IPS DF 6.9 (cell line): ENCODE measurements at regions not wholly inside any gene's neighbourhood (a gene's known extent, or its start where the extent isn't known, plus 50 kb on each side); places are given as distances from the start of the nearest gene placed in this dataset.

Source experiments
- DNase-seq: peaks from one replicate; pipeline ENCODE4 v3.0.0-alpha.2; 2013; ENCODE audit warnings: low read depth, low spot score
- H3K27ac ChIP-seq: one replicate; pipeline ENCODE4 v1.5.1; 2013; ENCODE audit warnings: low read length, control low read depth
- H3K27me3 ChIP-seq: 2 replicates; pipeline ENCODE4 v1.6.1; 2013; ENCODE audit warnings: mild to moderate bottlenecking, low read length; ENCODE audit not compliant: control insufficient read depth, insufficient read depth
- H3K36me3 ChIP-seq: 2 replicates; pipeline ENCODE4 v1.6.1; 2013; ENCODE audit warnings: low read length; ENCODE audit not compliant: control insufficient read depth, insufficient read depth
- H3K4me1 ChIP-seq: 2 replicates; pipeline ENCODE4 v1.6.1; 2013; ENCODE audit warnings: low read length; ENCODE audit not compliant: control insufficient read depth, insufficient read depth
- H3K4me3 ChIP-seq: 2 replicates; pipeline ENCODE4 v1.5.1; 2013; ENCODE audit warnings: mild to moderate bottlenecking, low read length
- H3K9me3 ChIP-seq: 2 replicates; pipeline ENCODE4 v1.6.1; 2013; ENCODE audit warnings: low read length, inconsistent platforms; ENCODE audit not compliant: control insufficient read depth, insufficient read depth
- WGBS: extraction: QIAGEN DNeasy Blood & Tissue Kit; methylation state at CpG from one replicate; pipeline ENCODE4 v1.1.7; 2013; ENCODE audit warnings: mixed read lengths, missing lambda C conversion rate; ENCODE audit not compliant: insufficient read length, insufficient coverage; 5-methylcytosine and 5-hydroxymethylcytosine counted together

DNA sequence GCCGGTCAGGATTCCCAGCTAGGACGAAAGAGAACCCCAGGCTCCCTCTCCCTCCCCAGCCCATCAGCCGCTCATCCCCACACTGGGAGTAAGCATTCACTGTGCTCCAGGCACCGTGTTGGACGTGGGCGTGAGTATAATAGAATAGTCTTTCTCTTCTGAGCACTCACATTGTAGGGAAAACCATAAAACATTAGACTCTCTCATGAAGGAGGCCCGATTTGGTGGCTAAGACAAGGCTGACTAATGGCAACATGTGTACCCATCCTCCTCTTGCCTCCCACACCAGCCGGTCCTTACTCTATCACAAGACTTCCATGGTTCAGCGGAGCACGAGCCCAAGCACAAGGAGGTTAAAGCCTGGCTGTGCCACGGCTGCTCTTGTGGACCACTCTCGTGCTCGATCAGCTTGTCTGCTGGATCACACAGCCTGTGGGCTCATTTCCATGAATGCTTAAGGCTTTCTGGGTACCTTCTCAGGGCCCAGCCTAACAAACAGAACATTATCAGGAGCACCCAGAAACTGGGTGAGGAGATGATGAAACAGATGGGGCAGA, 540.9 kb upstream of the RAB6C start:
- H3K4me1 ChIP-seq, result no peaks in the 10 kb centered on the region
- no peaks in the 10 kb centered on the region for H3K36me3 ChIP-seq
- H3K9me3 ChIP-seq, result no peaks in the 10 kb centered on the region
- no CpG with 5 or more reads among the region's 13 CpGs for WGBS
- H3K27ac ChIP-seq, result no peak overlapping the region
- no peak for DNase-seq
- H3K27me3 ChIP-seq, result no peaks in the 10 kb centered on the region
- no peak overlapping the region for H3K4me3 ChIP-seq

GRCh38 chr2:129439406-129440302, 539.8 kb upstream of the RAB6C start:
- no peaks in the 10 kb centered on the region for H3K27me3 ChIP-seq
- no peaks in the 10 kb centered on the region for H3K4me1 ChIP-seq
- H3K27ac ChIP-seq, result no peak overlapping the region
- no peak overlapping the region for H3K4me3 ChIP-seq
- H3K9me3 ChIP-seq, result no peaks in the 10 kb centered on the region
- H3K36me3 ChIP-seq, result no peaks in the 10 kb centered on the region
- WGBS, result no CpG with 5 or more reads among the region's 13 CpGs
- DNase-seq, result no peak

GRCh38 chr2:129441610-129442009, 537.9 kb upstream of the RAB6C start:
- Histone ChIP-seq H3K27ac (no peak overlapping the region), H3K36me3 (no peaks in the 10 kb centered on the region), H3K27me3 (no peaks in the 10 kb centered on the region), H3K9me3 (no peaks in the 10 kb centered on the region), H3K4me3 (no peak overlapping the region), H3K4me1 (no peaks in the 10 kb centered on the region)
- DNase-seq, result no peak

DNA sequence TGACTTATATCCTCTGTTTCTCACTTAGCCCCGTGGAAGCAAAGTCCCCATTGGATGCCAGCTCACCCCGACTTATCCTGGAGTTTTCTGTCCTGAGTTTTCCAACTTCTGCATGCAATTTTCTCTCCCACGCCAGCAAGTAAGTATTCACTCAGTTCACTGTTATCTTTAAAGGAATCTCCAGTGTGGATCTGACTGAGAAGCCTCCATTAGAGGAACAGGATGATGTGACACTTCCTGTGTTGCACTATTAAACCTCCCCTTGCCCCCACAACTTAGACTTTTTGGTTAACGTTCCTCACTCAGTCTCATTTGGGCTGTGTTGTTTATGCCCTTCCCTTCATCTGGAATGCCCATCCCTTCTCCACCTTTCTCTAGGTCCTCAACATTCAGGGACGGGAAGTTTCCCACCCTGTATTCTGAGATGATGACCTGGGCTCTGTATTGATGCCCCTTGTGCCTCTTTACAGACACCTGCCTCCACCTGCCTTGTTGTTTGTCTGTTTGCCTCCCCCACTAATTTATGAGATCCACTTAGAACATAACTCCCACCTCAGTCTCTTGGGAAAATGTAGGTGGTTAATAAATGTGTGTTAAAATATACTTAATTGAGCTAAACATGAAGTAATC, 536.1 kb upstream of the RAB6C start:
- Histone ChIP-seq H3K36me3 (no peaks in the 10 kb centered on the region), H3K4me1 (no peaks in the 10 kb centered on the region), H3K27me3 (no peaks in the 10 kb centered on the region), H3K9me3 (no peaks in the 10 kb centered on the region), H3K4me3 (no peak overlapping the region), H3K27ac (no peak overlapping the region)
- DNase-seq, result no peak
- WGBS, result no CpG with 5 or more reads among the region's 5 CpGs

- Histone ChIP-seq H3K4me1 (no peaks in the 10 kb centered on the region), H3K9me3 (no peaks in the 10 kb centered on the region), H3K27me3 (no peaks in the 10 kb centered on the region), H3K4me3 (no peak overlapping the region), H3K36me3 (no peaks in the 10 kb centered on the region), H3K27ac (no peak overlapping the region)
- WGBS, result 100% methylated on average over 1 of the region's 10 CpGs
- DNase-seq, result no peak
Measured at GRCh38 chr2:129443865-129444739, 535.4 kb upstream of the RAB6C start.

DNA sequence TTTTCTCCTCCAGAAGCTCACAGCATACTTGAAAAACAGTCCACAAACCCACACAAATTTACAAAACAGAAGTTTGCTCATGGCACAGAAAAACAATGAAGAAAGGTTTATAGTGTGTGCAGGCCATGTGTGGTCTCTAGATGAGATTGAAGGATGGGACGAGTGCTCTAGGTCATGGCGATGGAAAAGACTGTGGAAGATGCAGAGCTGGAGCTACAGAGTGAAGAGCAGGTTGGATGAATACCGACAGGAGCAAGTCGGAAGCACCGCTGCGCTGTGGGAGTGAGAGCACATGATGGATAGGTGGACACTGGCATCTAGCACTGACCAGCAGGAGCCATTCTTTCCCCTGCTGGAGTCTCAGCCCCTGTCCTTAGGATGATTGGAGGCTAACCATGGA, 534.7 kb upstream of the RAB6C start:
- H3K9me3 ChIP-seq, result no peaks in the 10 kb centered on the region
- no peak overlapping the region for H3K4me3 ChIP-seq
- no CpG with 5 or more reads among the region's 6 CpGs for WGBS
- no peak overlapping the region for H3K27ac ChIP-seq
- no peaks in the 10 kb centered on the region for H3K36me3 ChIP-seq
- H3K27me3 ChIP-seq, result no peaks in the 10 kb centered on the region
- no peaks in the 10 kb centered on the region for H3K4me1 ChIP-seq
- DNase-seq, result no peak

DNA sequence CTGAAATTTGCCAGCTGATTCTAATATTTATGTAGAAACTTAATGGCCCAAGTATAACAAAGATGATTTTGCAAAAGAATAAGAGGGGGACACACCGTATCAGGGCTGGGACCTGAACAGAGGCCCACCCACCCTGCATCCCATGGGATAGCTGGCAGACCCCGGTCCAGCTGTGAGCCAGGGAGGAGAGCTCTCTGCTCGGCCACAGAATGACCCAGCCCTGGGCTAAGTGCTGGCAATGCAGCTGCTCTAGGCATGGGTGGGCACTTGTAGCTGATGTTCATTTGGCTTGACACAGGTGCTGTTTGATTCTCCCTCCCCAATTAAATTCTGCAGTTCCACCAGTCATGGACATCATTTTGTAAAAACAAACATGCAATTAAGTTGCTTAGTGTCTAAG, 522.8 kb upstream of the RAB6C start:
- DNase-seq, result no peak
- no CpG with 5 or more reads among the region's 3 CpGs for whole genome bisulfite sequencing
- Histone ChIP-seq H3K9me3 (no peaks in the 10 kb centered on the region), H3K27ac (no peak overlapping the region), H3K36me3 (no peaks in the 10 kb centered on the region), H3K27me3 (no peaks in the 10 kb centered on the region), H3K4me3 (no peak overlapping the region), H3K4me1 (no peaks in the 10 kb centered on the region)

GRCh38 chr2:129457277-129457818, 522.1 kb upstream of the RAB6C start:
- Histone ChIP-seq H3K27ac (no peak overlapping the region), H3K36me3 (no peaks in the 10 kb centered on the region), H3K4me1 (no peaks in the 10 kb centered on the region), H3K27me3 (no peaks in the 10 kb centered on the region), H3K9me3 (no peaks in the 10 kb centered on the region), H3K4me3 (no peak overlapping the region)
- no CpG with 5 or more reads among the region's 5 CpGs for WGBS
- DNase-seq, result no peak

DNA sequence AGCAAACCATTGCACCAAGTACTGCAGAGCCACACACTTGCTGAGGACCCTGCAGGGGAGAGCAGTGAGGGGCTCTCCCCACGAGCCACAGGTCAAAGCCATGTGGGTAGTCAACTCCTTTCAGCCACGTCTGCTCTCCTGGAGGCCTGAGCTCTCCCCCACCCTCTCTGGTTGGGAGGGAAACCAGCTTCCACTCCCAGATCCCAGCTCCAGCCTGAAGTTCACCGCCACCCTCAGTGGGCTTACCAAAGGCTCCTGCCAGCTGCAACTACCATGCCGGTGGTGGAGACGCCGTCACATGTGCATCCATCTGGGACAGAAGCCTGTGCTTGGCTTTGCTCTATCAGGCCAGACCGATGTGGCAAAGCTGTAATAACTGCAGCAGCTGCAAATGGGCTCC, 521.5 kb upstream of the RAB6C start:
- WGBS, result no CpG with 5 or more reads among the region's 7 CpGs
- H3K36me3 ChIP-seq, result no peaks in the 10 kb centered on the region
- no peak for DNase-seq
- H3K4me3 ChIP-seq, result no peak overlapping the region
- no peaks in the 10 kb centered on the region for H3K9me3 ChIP-seq
- no peaks in the 10 kb centered on the region for H3K4me1 ChIP-seq
- no peaks in the 10 kb centered on the region for H3K27me3 ChIP-seq
- no peak overlapping the region for H3K27ac ChIP-seq

DNA sequence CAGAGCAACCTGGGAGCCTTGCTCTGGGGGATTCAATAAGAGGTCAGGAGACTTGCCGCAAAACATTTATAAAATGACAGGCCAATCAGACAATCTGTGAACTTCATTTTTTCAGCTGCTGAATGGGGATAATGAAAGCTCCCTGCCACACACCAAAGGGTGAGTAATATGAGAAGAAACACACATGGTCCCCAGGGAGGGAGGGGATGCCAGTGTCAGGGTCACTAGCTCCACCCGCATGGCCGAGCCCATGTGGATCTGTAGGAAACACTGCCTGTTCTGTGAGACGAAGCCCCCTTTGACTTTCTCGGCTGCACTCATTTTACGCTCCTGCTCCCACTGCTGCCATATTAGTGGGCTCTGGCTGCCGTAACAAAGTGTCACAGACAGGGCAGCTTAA, 521.0 kb upstream of the RAB6C start:
- Histone ChIP-seq H3K36me3 (no peaks in the 10 kb centered on the region), H3K9me3 (no peaks in the 10 kb centered on the region), H3K27ac (no peak overlapping the region), H3K4me1 (no peaks in the 10 kb centered on the region), H3K4me3 (no peak overlapping the region), H3K27me3 (no peaks in the 10 kb centered on the region)
- DNase-seq, result no peak
- no CpG with 5 or more reads among the region's 7 CpGs for WGBS
